ENCODE measurements at regions not wholly inside any gene's neighbourhood (a gene's known extent, or its start where the extent isn't known, plus 50 kb on each side); places are given as distances from the start of the nearest gene placed in this dataset.

GRCh38 chr1:233520261-233521191 is 93.4 kb upstream of the KCNK1 start:
- no peak for DNase-seq

GRCh38 chr1:233523047-233523446 is 90.9 kb upstream of the KCNK1 start:
- DNase-seq: no peak

GRCh38 chr1:233527818-233528217 is 86.1 kb upstream of the KCNK1 start:
- no peak for DNase-seq

GRCh38 chr1:233530665-233531386 is 83.1 kb upstream of the KCNK1 start:
- DNase-seq: no peak

- no peak for DNase-seq
These were observed 73.1 kb upstream of the KCNK1 start for GRCh38 chr1:233540816-233541215.

GRCh38 chr1:233543338-233544255 is 70.3 kb upstream of the KCNK1 start:
- DNase-seq: no peak

- no peak for DNase-seq
These were observed 69.6 kb upstream of the KCNK1 start for GRCh38 chr1:233544304-233544703.

GRCh38 chr1:233547726-233548125 is 66.2 kb upstream of the KCNK1 start:
- DNase-seq: no peak

GRCh38 chr1:233549404-233549803 is 64.5 kb upstream of the KCNK1 start:
- DNase-seq: no peak

GRCh38 chr1:233549917-233550316 is 64.0 kb upstream of the KCNK1 start:
- DNase-seq: no peak

GRCh38 chr1:233554037-233554436 is 59.9 kb upstream of the KCNK1 start:
- no peak for DNase-seq

GRCh38 chr1:233561708-233562426 is 52.0 kb upstream of the KCNK1 start:
- no peak for DNase-seq

Data from hindlimb muscle (tissue), 1 donor.